ENCODE measurements at regions not wholly inside any gene's neighbourhood (a gene's known extent, or its start where the extent isn't known, plus 50 kb on each side); places are given as distances from the start of the nearest gene placed in this dataset.

GRCh38 chr3:36201546-36201945, 178.8 kb upstream of the STAC start:
- TF ChIP-seq CTCF (IDR thresholded peaks at IDR 0.05) (no peak), POLR2A (IDR thresholded peaks at IDR 0.05) (no peak)
